ENCODE measurements at regions not wholly inside any gene's neighbourhood (a gene's known extent, or its start where the extent isn't known, plus 50 kb on each side); places are given as distances from the start of the nearest gene placed in this dataset.

DNA sequence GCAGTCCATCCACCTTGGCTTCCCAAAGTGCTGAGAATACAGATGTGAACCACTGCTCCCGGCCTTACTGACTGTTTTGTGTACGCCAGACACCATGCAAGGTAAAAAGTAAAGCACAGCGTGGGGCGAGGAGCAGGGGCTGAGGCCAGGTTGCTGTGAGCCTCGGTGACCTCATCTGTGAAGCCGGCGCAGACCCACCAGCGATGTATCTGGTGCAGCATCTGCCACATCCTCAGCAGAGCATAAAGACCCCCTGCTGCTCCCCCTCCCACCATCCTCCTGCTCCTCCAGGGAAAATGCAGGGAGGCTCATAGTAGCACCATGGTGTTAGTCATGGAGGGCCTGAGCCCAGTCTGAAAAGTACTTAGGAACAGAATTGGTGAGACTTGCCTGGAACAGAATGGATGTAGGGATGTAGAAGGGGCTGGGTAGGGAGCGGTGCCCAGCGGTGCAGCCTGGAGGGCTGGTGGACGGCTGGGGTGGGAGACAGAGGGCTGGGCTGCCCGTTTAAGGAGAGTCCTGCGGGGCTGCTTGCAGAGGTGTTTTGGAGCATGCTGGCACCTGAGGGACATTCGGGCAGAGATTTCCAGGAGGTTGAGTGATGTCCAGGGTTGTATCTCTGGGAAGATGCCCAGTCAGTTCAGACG, 462.4 kb downstream of the BRD1 start:
- Histone ChIP-seq H3K4me1 (no peaks in the 10 kb centered on the region), H3K27ac (no peak overlapping the region), H3K4me3 (no peak overlapping the region), H3K27me3 (ENCODE audit: insufficient read depth in 3 of 3, low read length in 2 of 3) (peaks cover 0 to 17% (median 0%) of the 10 kb centered on the region in 3 donors), H3K36me3 (ENCODE audit: insufficient read depth in 1 of 2, low read depth in 1 of 2) (no peaks in the 10 kb centered on the region), H3K9me3 (no peaks in the 10 kb centered on the region)
- DNase-seq (no peak), ATAC-seq (no peak)
- 83 to 87% (median 86%) methylated on average over 15 of the region's 15 CpGs for WGBS, 3 donors
- TF ChIP-seq, protein P1, sequence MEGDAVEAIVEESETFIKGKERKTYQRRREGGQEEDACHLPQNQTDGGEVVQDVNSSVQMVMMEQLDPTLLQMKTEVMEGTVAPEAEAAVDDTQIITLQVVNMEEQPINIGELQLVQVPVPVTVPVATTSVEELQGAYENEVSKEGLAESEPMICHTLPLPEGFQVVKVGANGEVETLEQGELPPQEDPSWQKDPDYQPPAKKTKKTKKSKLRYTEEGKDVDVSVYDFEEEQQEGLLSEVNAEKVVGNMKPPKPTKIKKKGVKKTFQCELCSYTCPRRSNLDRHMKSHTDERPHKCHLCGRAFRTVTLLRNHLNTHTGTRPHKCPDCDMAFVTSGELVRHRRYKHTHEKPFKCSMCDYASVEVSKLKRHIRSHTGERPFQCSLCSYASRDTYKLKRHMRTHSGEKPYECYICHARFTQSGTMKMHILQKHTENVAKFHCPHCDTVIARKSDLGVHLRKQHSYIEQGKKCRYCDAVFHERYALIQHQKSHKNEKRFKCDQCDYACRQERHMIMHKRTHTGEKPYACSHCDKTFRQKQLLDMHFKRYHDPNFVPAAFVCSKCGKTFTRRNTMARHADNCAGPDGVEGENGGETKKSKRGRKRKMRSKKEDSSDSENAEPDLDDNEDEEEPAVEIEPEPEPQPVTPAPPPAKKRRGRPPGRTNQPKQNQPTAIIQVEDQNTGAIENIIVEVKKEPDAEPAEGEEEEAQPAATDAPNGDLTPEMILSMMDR (IDR thresholded peaks at IDR 0.05): no peak
- intact Hi-C loops (cut with DNase I): loop anchor here in 1 of 2 donors (10.0 kb wide), 1 partner anchor 59 kb away; no protein-coding TSS in a partner anchor

DNA sequence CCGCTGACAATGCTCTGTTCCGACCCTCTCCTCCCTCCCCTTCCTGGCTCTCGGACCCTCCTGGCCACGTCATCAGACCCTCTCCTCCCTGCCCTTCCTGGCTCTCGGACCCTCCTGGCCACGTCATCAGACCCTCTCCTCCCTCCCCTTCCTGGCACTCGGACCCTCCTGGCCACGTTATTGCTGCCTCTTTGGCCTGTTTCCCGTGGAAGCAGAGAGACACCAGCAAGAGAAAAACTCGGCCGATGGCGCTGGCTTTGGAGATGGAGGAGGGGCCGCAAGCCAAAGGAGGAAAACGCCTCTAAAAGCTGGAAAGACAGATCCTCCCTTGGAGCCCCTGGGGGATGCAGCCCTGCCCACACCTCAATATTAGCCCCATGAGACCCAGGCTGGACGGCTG, 463.3 kb downstream of the BRD1 start:
- WGBS, 3 donors: 69 to 73% (median 72%) methylated on average over 15 of the region's 15 CpGs
- no peak for DNase-seq

DNA sequence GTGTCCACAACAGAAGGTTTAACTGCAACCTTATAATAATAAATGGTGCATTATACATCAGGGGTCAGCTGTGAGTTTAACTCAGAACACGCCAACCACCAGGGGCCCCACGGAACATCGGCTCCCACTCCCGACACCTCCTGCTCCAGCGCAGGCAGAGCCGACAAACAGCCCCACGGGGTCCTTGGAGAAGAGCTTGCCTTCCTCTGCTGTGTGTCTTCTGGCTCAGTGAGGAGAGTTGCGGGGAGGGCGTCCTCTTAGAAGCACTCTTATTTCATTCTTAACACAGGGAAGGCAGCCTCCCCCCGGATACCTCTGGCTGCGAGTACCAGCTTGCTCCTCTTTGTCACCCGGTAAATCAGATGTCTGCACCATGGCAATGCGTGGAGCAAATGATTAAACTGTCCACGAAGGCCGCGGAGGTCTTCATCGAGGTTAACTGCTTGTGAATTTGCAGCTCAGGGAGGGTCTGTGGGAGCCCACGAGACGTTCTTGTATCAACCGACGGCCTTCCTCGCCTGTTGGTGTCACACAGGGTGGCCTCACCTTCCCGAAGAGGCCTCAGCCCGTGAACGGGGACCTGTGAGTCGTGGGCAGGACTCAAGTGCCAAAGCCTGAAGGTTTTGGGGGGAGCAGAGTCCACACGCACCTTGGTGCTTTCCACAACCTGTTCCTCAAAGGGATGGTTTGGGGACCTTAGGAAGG, 464.0 kb downstream of the BRD1 start:
- H3K4me3 ChIP-seq: no peak overlapping the region
- DNase-seq (no peak), ATAC-seq (no peak)
- no peaks in the 10 kb centered on the region for H3K36me3 ChIP-seq (ENCODE audit: insufficient read depth in 1 of 2, low read depth in 1 of 2)
- TF ChIP-seq, protein P1 (IDR thresholded peaks at IDR 0.05): no peak
- H3K4me1 ChIP-seq: no peaks in the 10 kb centered on the region
- H3K27ac ChIP-seq: no peak overlapping the region
- intact Hi-C loops (cut with DNase I): loop anchor here in 1 of 2 donors (10.0 kb wide), 1 partner anchor 61 kb away; no protein-coding TSS in a partner anchor
- H3K27me3 ChIP-seq (ENCODE audit: insufficient read depth in 3 of 3, low read length in 2 of 3): peaks cover 0 to 9% (median 0%) of the 10 kb centered on the region in 3 donors
- no peaks in the 10 kb centered on the region for H3K9me3 ChIP-seq
- 82 to 89% (median 86%) methylated on average over 27 of the region's 27 CpGs for WGBS, 3 donors

More for the DNA sequence above, 463.3 kb downstream of the BRD1 start:
- no peaks in the 10 kb centered on the region for H3K36me3 ChIP-seq (ENCODE audit: insufficient read depth in 1 of 2, low read depth in 1 of 2)
- H3K27ac ChIP-seq: no peak overlapping the region
- peaks cover 0 to 16% (median 0%) of the 10 kb centered on the region in 3 donors for H3K27me3 ChIP-seq (ENCODE audit: insufficient read depth in 3 of 3, low read length in 2 of 3)
- intact Hi-C loops (cut with DNase I): loop anchor here in 1 of 2 donors (10.0 kb wide), 1 partner anchor 60 kb away; no protein-coding TSS in a partner anchor
- no peaks in the 10 kb centered on the region for H3K4me1 ChIP-seq
- H3K9me3 ChIP-seq: no peaks in the 10 kb centered on the region
- no peak overlapping the region for H3K4me3 ChIP-seq
- TF ChIP-seq, protein P1 (IDR thresholded peaks at IDR 0.05): no peak
- ATAC-seq: no peak

DNA sequence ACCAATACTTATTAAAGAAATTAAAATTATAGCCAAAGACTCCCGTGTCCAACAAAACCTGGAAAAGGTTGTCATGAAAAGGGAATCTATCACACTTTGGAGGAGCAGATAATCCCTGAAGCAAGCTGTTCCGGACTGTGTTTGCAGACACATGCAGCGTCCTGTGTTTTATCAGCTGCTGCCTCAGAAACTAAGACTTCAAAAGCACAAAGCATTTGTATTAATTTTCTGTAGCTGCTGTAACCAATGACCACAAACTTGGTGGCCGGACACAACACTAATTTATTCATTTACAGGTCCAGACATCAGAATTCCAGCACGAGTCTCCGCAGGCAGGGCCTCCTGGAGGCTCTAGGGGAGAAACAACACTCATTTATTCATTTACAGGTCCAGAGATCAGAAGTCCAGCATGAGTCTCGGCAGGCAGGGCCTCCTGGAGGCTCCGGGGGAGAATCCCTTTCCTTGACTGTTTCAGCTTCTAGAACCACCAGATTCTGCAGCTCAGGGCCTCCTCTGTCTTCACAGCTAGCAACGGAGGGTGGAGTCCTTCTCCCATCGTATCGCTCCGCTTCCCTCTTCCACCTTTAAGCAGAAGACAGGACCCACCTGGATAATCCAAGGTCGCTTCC, 465.3 kb downstream of the BRD1 start:
- DNase-seq: no peak
- Histone ChIP-seq H3K36me3 (ENCODE audit: insufficient read depth in 1 of 2, low read depth in 1 of 2) (no peaks in the 10 kb centered on the region), H3K27me3 (ENCODE audit: insufficient read depth in 3 of 3, low read length in 2 of 3) (no peaks in the 10 kb centered on the region), H3K4me3 (no peak overlapping the region), H3K9me3 (no peaks in the 10 kb centered on the region), H3K27ac (no peak overlapping the region), H3K4me1 (no peaks in the 10 kb centered on the region)
- TF ChIP-seq, protein P1 (IDR thresholded peaks at IDR 0.05): no peak
- WGBS, 3 donors: 58 to 70% (median 66%) methylated on average over 13 of the region's 13 CpGs
- intact Hi-C loops (cut with DNase I): loop anchor here in 1 of 2 donors (10.0 kb wide), 1 partner anchor 62 kb away; no protein-coding TSS in a partner anchor
- no peak for ATAC-seq

All from psoas muscle (tissue), 7 donors.